22Rv1 (cell line): ENCODE measurements at regions not wholly inside any gene's neighbourhood (a gene's known extent, or its start where the extent isn't known, plus 50 kb on each side); places are given as distances from the start of the nearest gene placed in this dataset.

Experiments used
- H3K27ac ChIP-seq: fragments of 450-650 bp; 2 replicates; pipeline ENCODE4 v1.5.1; 2017
- CTCF ChIP-seq: fragments of 450-650 bp; IDR thresholded peaks from 2 replicates; pipeline ENCODE4 v1.5.1; 2017; ENCODE audit warnings: mild to moderate bottlenecking
- ZFX ChIP-seq: fragments of 450-650 bp; IDR thresholded peaks from 2 replicates; pipeline ENCODE4 v1.6.1; 2017; ENCODE audit warnings: antibody characterized with exemption, borderline replicate concordance

- H3K27ac ChIP-seq: no peak overlapping the region
- TF ChIP-seq CTCF: no peak
These were observed 77.8 kb upstream of the CPNE8 start for GRCh38 chr12:38983117-38983571.

- H3K27ac ChIP-seq: no peak overlapping the region
- TF ChIP-seq CTCF (no peak), ZFX (no peak)
These were observed 71.7 kb upstream of the CPNE8 start for GRCh38 chr12:38977132-38977531.

GRCh38 chr12:38969706-38970105 is 64.3 kb upstream of the CPNE8 start:
- H3K27ac ChIP-seq: no peak overlapping the region
- TF ChIP-seq CTCF (no peak), ZFX (no peak)

GRCh38 chr12:38961683-38962082 is 56.3 kb upstream of the CPNE8 start:
- no peak overlapping the region for H3K27ac ChIP-seq

GRCh38 chr12:38961012-38961411 is 55.6 kb upstream of the CPNE8 start:
- no peak overlapping the region for H3K27ac ChIP-seq

More at GRCh38 chr12:38961683-38962082, 56.3 kb upstream of the CPNE8 start:
- TF ChIP-seq ZFX: no peak
- TF ChIP-seq CTCF: no peak

GRCh38 chr12:38956337-38956736 is 50.9 kb upstream of the CPNE8 start:
- TF ChIP-seq ZFX: no peak
- TF ChIP-seq CTCF: no peak
- H3K27ac ChIP-seq: no peak overlapping the region

More at GRCh38 chr12:38961012-38961411, 55.6 kb upstream of the CPNE8 start:
- TF ChIP-seq CTCF (no peak), ZFX (no peak)
